Uterus (tissue), 2 donors: ENCODE measurements at regions not wholly inside any gene's neighbourhood (a gene's known extent, or its start where the extent isn't known, plus 50 kb on each side); places are given as distances from the start of the nearest gene placed in this dataset.
"Not testable (repeated sequence)": the region's sequence is repeated elsewhere in the genome, so short reads cannot be mapped to it uniquely, and the experiment has no call there.

ENCODE experiments used
- CTCF ChIP-seq, 4 experiments: fragments of 200-600 bp in 2 of 4; fragments of 450-650 bp in 2 of 4; sonication (generic) in 2 of 4; IDR thresholded peaks; one replicate each; pipeline ENCODE4 v1.5.1; 2016 to 2019; ENCODE audit warnings: antibody characterized with exemption in 4 of 4, mild to moderate bottlenecking in 2 of 4, moderate library complexity in 1 of 4
- POLR2A ChIP-seq, 2 donors: fragments of 450-650 bp; IDR thresholded peaks; one replicate each; pipeline ENCODE4 v1.6.1; 2016; ENCODE audit warnings: antibody characterized with exemption in 2 of 2, mild to moderate bottlenecking in 1 of 2, moderate library complexity in 1 of 2

GRCh38 chr20:55517584-55517983, 487.7 kb downstream of the CBLN4 start:
- not testable (repeated sequence) for TF ChIP-seq CTCF, POLR2A (IDR thresholded peaks at IDR 0.05)
